ENCODE measurements at regions not wholly inside any gene's neighbourhood (a gene's known extent, or its start where the extent isn't known, plus 50 kb on each side); places are given as distances from the start of the nearest gene placed in this dataset.

- H2BK20ac ChIP-seq (ENCODE audit: low read length): no peak overlapping the region
- H3K4me1 ChIP-seq (replicated peaks in 1 of 4; ENCODE audit: control insufficient read depth in 3 of 4, insufficient read depth in 4 of 4, low read length in 3 of 4): no peaks in the 10 kb centered on the region
- ChIA-PET POLR2A (ENCODE audit: partially characterized antibody) (no interaction called here), CTCF (ENCODE audit: partially characterized antibody) (no interaction called here)
- H4K20me1 ChIP-seq (replicated peaks in 1 of 2; ENCODE audit: control insufficient read depth in 1 of 2, insufficient read depth in 2 of 2, low read length in 2 of 2): no peaks in the 10 kb centered on the region
- no peak overlapping the region for H3K56ac ChIP-seq (replicated peaks; ENCODE audit: insufficient read length, low read depth, low read length)
- H2BK5ac ChIP-seq (ENCODE audit: low read depth, low read length): no peak overlapping the region
- H3K4me2 ChIP-seq (ENCODE audit: insufficient read depth in 1 of 2, low read depth in 2 of 2, low read length in 2 of 2): no peak overlapping the region
- H3K9me3 ChIP-seq (ENCODE audit: insufficient read depth in 2 of 2, low read depth in 1 of 2, low read length in 1 of 2): no peaks in the 10 kb centered on the region; a peak in 1 of 4 replicates
- no peak overlapping the region for H2BK12ac ChIP-seq (ENCODE audit: low read depth, low read length)
- H4K5ac ChIP-seq (ENCODE audit: insufficient read length, low read depth, low read length): no peak overlapping the region
- H2AFZ ChIP-seq (ENCODE audit: low read length): no peak overlapping the region; the same call in 1 of the 2 replicates
- peak overlapping the region; percentile 71; the same call in 1 of the 2 replicates for H4K8ac ChIP-seq (ENCODE audit: extremely low read depth, insufficient read depth, low read length)
- H2AK5ac ChIP-seq (ENCODE audit: low read depth, low read length): no peak overlapping the region
- no peaks in the 10 kb centered on the region for H3K23me2 ChIP-seq (ENCODE audit: low read depth, low read length)
- H3K36me3 ChIP-seq (ENCODE audit: control insufficient read depth in 2 of 4, insufficient read depth in 4 of 4, low read length in 3 of 4): no peaks in the 10 kb centered on the region
- no peak overlapping the region for H3K4me3 ChIP-seq (ENCODE audit: extremely low read depth in 1 of 4, insufficient read depth in 2 of 4, low read depth in 3 of 4, low read length in 4 of 4)
- no peak for FAIRE-seq
- no peak overlapping the region for H2BK15ac ChIP-seq (ENCODE audit: low read length)
- H2BK120ac ChIP-seq (replicated peaks; ENCODE audit: low read depth, low read length): no peak overlapping the region
- no peak overlapping the region for H3K4ac ChIP-seq (replicated peaks; ENCODE audit: insufficient read length, low read depth, low read length)
- H3K18ac ChIP-seq (ENCODE audit: extremely low read depth, low read length): no peak overlapping the region
- H3K9ac ChIP-seq (replicated peaks in 1 of 4; ENCODE audit: extremely low read depth in 1 of 4, low read depth in 3 of 4, low read length in 3 of 4): no peak overlapping the region
- no peak overlapping the region for H3K14ac ChIP-seq (ENCODE audit: insufficient read length)
- H3K23ac ChIP-seq (ENCODE audit: insufficient read length): no peak overlapping the region
- TF ChIP-seq HDAC2 (IDR thresholded peaks at IDR 0.05; ENCODE audit: borderline replicate concordance in 1 of 2, low read depth in 2 of 2, low read length in 2 of 2) (no peak), EP300 (IDR thresholded peaks at IDR 0.05; ENCODE audit: borderline replicate concordance in 1 of 2, low read depth in 2 of 2, low read length in 2 of 2) (no peak), RFX5 (IDR thresholded peaks at IDR 0.05; ENCODE audit: borderline replicate concordance, low read depth, low read length) (no peak), SRF (IDR thresholded peaks at IDR 0.05; ENCODE audit: low read depth, low read length) (no peak), POU5F1 (IDR thresholded peaks at IDR 0.05; ENCODE audit: low read depth, low read length) (no peak)
- TF ChIP-seq, protein P1, sequence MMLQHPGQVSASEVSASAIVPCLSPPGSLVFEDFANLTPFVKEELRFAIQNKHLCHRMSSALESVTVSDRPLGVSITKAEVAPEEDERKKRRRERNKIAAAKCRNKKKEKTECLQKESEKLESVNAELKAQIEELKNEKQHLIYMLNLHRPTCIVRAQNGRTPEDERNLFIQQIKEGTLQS (IDR thresholded peaks at IDR 0.05; ENCODE audit: insufficient read depth, low read depth, low read length): no peak
- no peaks in the 10 kb centered on the region for H3K79me2 ChIP-seq (ENCODE audit: control insufficient read depth in 1 of 2, insufficient read depth in 2 of 2, low read length in 2 of 2)
- no peak for DNase-seq (ENCODE audit: low read depth in 1 of 2, low spot score in 2 of 2)
- 83% methylated on average over 5 of the region's 5 CpGs; no CpG with 5 or more reads in 1 of the 2 experiments for WGBS, 2 experiments (ENCODE audit: extremely low coverage in 1 of 2, insufficient coverage in 1 of 2, insufficient read length in 1 of 2, insufficient replicate concordance in 2 of 2, low coverage in 1 of 2, low lambda C conversion rate in 2 of 2, missing lambda C conversion rate in 1 of 2)
- H4K91ac ChIP-seq (replicated peaks; ENCODE audit: insufficient read length, low read length): no peak overlapping the region
- H3K27ac ChIP-seq (ENCODE audit: low read depth, low read length): no peak overlapping the region
- no peaks in the 10 kb centered on the region for H3K79me1 ChIP-seq (ENCODE audit: low read depth, low read length)
- no peaks in the 10 kb centered on the region for H3K27me3 ChIP-seq (replicated peaks in 1 of 4; ENCODE audit: control insufficient read depth in 3 of 4, extremely low read depth in 1 of 4, insufficient read depth in 3 of 4, low read length in 3 of 4)
These were observed 386.4 kb upstream of the SLITRK6 start for GRCh38 chr13:86185636-86186035.
